Mesendoderm (in vitro differentiated cells): ENCODE measurements at regions not wholly inside any gene's neighbourhood (a gene's known extent, or its start where the extent isn't known, plus 50 kb on each side); places are given as distances from the start of the nearest gene placed in this dataset.

ENCODE experiments used
- DNase-seq: peaks from one replicate; pipeline ENCODE4 v3.0.0; 2013
- H2AK5ac ChIP-seq: 2 replicates; pipeline ENCODE4 v1.6.1; 2013; ENCODE audit warnings: low read length, inconsistent platforms
- H2BK120ac ChIP-seq: 2 replicates; pipeline ENCODE4 v1.6.1; 2013; ENCODE audit warnings: low read depth, mild to moderate bottlenecking, low read length, moderate library complexity, mixed read lengths
- H2BK15ac ChIP-seq: replicated peaks from 2 replicates; pipeline ENCODE4 v1.6.1; 2013; ENCODE audit warnings: low read depth, mild to moderate bottlenecking, moderate library complexity
- H2BK5ac ChIP-seq: 2 replicates; pipeline ENCODE4 v1.6.1; 2013; ENCODE audit warnings: low read length, inconsistent platforms
- H3K18ac ChIP-seq: 2 replicates; pipeline ENCODE4 v1.6.1; 2013; ENCODE audit warnings: mild to moderate bottlenecking, low read length, mixed read lengths
- H3K23ac ChIP-seq: one replicate; pipeline ENCODE4 v1.6.1; 2013; ENCODE audit warnings: low read length
- H3K27ac ChIP-seq: 2 replicates; pipeline ENCODE4 v1.5.1; 2013; ENCODE audit warnings: low read depth, mild to moderate bottlenecking, inconsistent platforms, low read length, moderate library complexity
- H3K27me3 ChIP-seq: 2 replicates; pipeline ENCODE4 v1.6.1; 2013; ENCODE audit warnings: low read length, control low read depth, mild to moderate bottlenecking, inconsistent platforms; ENCODE audit not compliant: insufficient read depth, poor library complexity
- H3K36me3 ChIP-seq: 2 replicates; pipeline ENCODE4 v1.6.1; 2013; ENCODE audit warnings: low read length, inconsistent platforms; ENCODE audit not compliant: control insufficient read depth, insufficient read depth
- H3K4ac ChIP-seq: one replicate; pipeline ENCODE4 v1.6.1; 2013; ENCODE audit warnings: low read depth, mild to moderate bottlenecking, low read length, moderate library complexity
- H3K4me1 ChIP-seq: 2 replicates; pipeline ENCODE4 v1.6.1; 2013; ENCODE audit warnings: low read depth, low read length, inconsistent platforms; ENCODE audit not compliant: control insufficient read depth
- H3K4me2 ChIP-seq: 2 replicates; pipeline ENCODE4 v1.6.1; 2013; ENCODE audit warnings: low read length
- H3K4me3 ChIP-seq: 2 replicates; pipeline ENCODE4 v1.5.1; 2013; ENCODE audit warnings: mild to moderate bottlenecking, low read length
- H3K56ac ChIP-seq: one replicate; pipeline ENCODE4 v1.6.1; 2013; ENCODE audit warnings: low read length
- H3K79me1 ChIP-seq: 2 replicates; pipeline ENCODE4 v1.6.1; 2013; ENCODE audit warnings: low read length, inconsistent platforms
- H3K79me2 ChIP-seq: 2 replicates; pipeline ENCODE4 v1.6.1; 2013; ENCODE audit warnings: mild to moderate bottlenecking, low read length; ENCODE audit not compliant: control insufficient read depth, insufficient read depth
- H3K9ac ChIP-seq: 2 replicates; pipeline ENCODE4 v1.6.1; 2013; ENCODE audit warnings: low read length, inconsistent platforms
- H4K5ac ChIP-seq: one replicate; pipeline ENCODE4 v1.6.1; 2013; ENCODE audit warnings: low read length
- H4K8ac ChIP-seq: one replicate; pipeline ENCODE4 v1.6.1; 2013; ENCODE audit warnings: low read depth, mild to moderate bottlenecking, control low read depth, low read length, moderate library complexity
- WGBS: extraction: QIAGEN DNeasy Blood & Tissue Kit; methylation state at CpG from one replicate; pipeline ENCODE4 v1.1.7; 2013; ENCODE audit warnings: low lambda C conversion rate, missing lambda C conversion rate; ENCODE audit not compliant: insufficient coverage; ENCODE audit errors: extremely low coverage; 5-methylcytosine and 5-hydroxymethylcytosine counted together

GRCh38 chr1:219051547-219051946 is 122.1 kb upstream of the LYPLAL1 start:
- no CpG with 5 or more reads among the region's 4 CpGs for WGBS
- Histone ChIP-seq H3K36me3 (no peaks in the 10 kb centered on the region), H3K4me1 (no peaks in the 10 kb centered on the region)

GRCh38 chr1:219058891-219059820 is 114.5 kb upstream of the LYPLAL1 start:
- Histone ChIP-seq H3K27me3 (no peaks in the 10 kb centered on the region), H3K56ac (no peak overlapping the region), H2AK5ac (no peak overlapping the region), H3K4me2 (no peak overlapping the region), H3K4me1 (no peaks in the 10 kb centered on the region), H3K27ac (no peak overlapping the region), H4K8ac (no peak overlapping the region), H2BK15ac (no peak overlapping the region), H3K18ac (no peak overlapping the region), H3K4me3 (no peak overlapping the region), H4K5ac (no peak overlapping the region), H2BK5ac (no peak overlapping the region), H3K23ac (no peak overlapping the region), H3K4ac (no peak overlapping the region), H3K79me2 (no peaks in the 10 kb centered on the region), H3K9ac (no peak overlapping the region), H2BK120ac (no peak overlapping the region), H3K36me3 (no peaks in the 10 kb centered on the region), H3K79me1 (no peaks in the 10 kb centered on the region)
- no CpG with 5 or more reads among the region's 1 CpG for WGBS
- no peak for DNase-seq

More at GRCh38 chr1:219051547-219051946, 122.1 kb upstream of the LYPLAL1 start:
- no peak for DNase-seq
- Histone ChIP-seq H2AK5ac (no peak overlapping the region), H3K27ac (no peak overlapping the region), H3K79me1 (no peaks in the 10 kb centered on the region), H3K4me2 (no peak overlapping the region), H2BK5ac (no peak overlapping the region), H2BK120ac (no peak overlapping the region), H3K56ac (no peak overlapping the region), H3K4me3 (no peak overlapping the region), H4K8ac (no peak overlapping the region), H3K9ac (no peak overlapping the region), H3K18ac (no peak overlapping the region), H3K79me2 (no peaks in the 10 kb centered on the region), H4K5ac (no peak overlapping the region), H3K23ac (no peak overlapping the region), H3K4ac (no peak overlapping the region), H2BK15ac (no peak overlapping the region), H3K27me3 (no peaks in the 10 kb centered on the region)

GRCh38 chr1:219060798-219061197 is 112.9 kb upstream of the LYPLAL1 start:
- H3K56ac ChIP-seq = no peak overlapping the region
- no peak overlapping the region for H2BK15ac ChIP-seq
- no peaks in the 10 kb centered on the region for H3K4me1 ChIP-seq
- no peak overlapping the region for H3K23ac ChIP-seq
- no CpG with 5 or more reads among the region's 5 CpGs for WGBS
- H3K36me3 ChIP-seq = no peaks in the 10 kb centered on the region
- H3K79me2 ChIP-seq = no peaks in the 10 kb centered on the region
- H4K5ac ChIP-seq = no peak overlapping the region
- no peak overlapping the region for H3K9ac ChIP-seq
- H3K4ac ChIP-seq = no peak overlapping the region
- no peak overlapping the region for H2BK120ac ChIP-seq
- H2BK5ac ChIP-seq = no peak overlapping the region
- H3K4me3 ChIP-seq = no peak overlapping the region
- no peaks in the 10 kb centered on the region for H3K27me3 ChIP-seq
- no peak overlapping the region for H3K4me2 ChIP-seq
- H2AK5ac ChIP-seq = no peak overlapping the region
- H3K79me1 ChIP-seq = no peaks in the 10 kb centered on the region
- H3K18ac ChIP-seq = no peak overlapping the region
- H3K27ac ChIP-seq = no peak overlapping the region
- no peak overlapping the region for H4K8ac ChIP-seq
- no peak for DNase-seq

GRCh38 chr1:219062161-219062560 is 111.5 kb upstream of the LYPLAL1 start:
- no peak overlapping the region for H3K23ac ChIP-seq
- no peak overlapping the region for H3K56ac ChIP-seq
- no peak overlapping the region for H4K8ac ChIP-seq
- no peak overlapping the region for H2BK15ac ChIP-seq
- H4K5ac ChIP-seq = no peak overlapping the region
- H3K36me3 ChIP-seq = no peaks in the 10 kb centered on the region
- DNase-seq = no peak
- H3K4me1 ChIP-seq = no peaks in the 10 kb centered on the region
- H3K27ac ChIP-seq = no peak overlapping the region
- no peak overlapping the region for H3K4me2 ChIP-seq
- no peak overlapping the region for H3K4ac ChIP-seq
- WGBS = no CpG with 5 or more reads among the region's 4 CpGs
- H3K18ac ChIP-seq = no peak overlapping the region
- H3K4me3 ChIP-seq = no peak overlapping the region
- no peak overlapping the region for H2AK5ac ChIP-seq
- no peaks in the 10 kb centered on the region for H3K79me1 ChIP-seq
- H2BK120ac ChIP-seq = no peak overlapping the region
- no peaks in the 10 kb centered on the region for H3K79me2 ChIP-seq
- no peak overlapping the region for H3K9ac ChIP-seq
- H3K27me3 ChIP-seq = no peaks in the 10 kb centered on the region
- no peak overlapping the region for H2BK5ac ChIP-seq

GRCh38 chr1:219066098-219066497 is 107.6 kb upstream of the LYPLAL1 start:
- Histone ChIP-seq H3K27ac (no peak overlapping the region), H3K36me3 (no peaks in the 10 kb centered on the region), H3K4me3 (no peak overlapping the region), H3K4ac (no peak overlapping the region), H2BK120ac (no peak overlapping the region), H3K56ac (no peak overlapping the region), H3K79me2 (no peaks in the 10 kb centered on the region), H3K79me1 (no peaks in the 10 kb centered on the region), H3K23ac (no peak overlapping the region), H2BK15ac (no peak overlapping the region), H2BK5ac (no peak overlapping the region), H3K4me1 (no peaks in the 10 kb centered on the region), H3K9ac (no peak overlapping the region), H4K8ac (no peak overlapping the region), H3K18ac (no peak overlapping the region), H3K27me3 (no peaks in the 10 kb centered on the region), H3K4me2 (no peak overlapping the region), H4K5ac (no peak overlapping the region), H2AK5ac (no peak overlapping the region)
- WGBS = no CpG with 5 or more reads among the region's 1 CpG
- DNase-seq = no peak
